Activated CD4-positive, alpha-beta T cell treated with anti-CD3 and anti-CD28 coated beads for 1 hour (primary cell): ENCODE measurements at regions not wholly inside any gene's neighbourhood (a gene's known extent, or its start where the extent isn't known, plus 50 kb on each side); places are given as distances from the start of the nearest gene placed in this dataset.

Experiments
- DNase-seq: peaks from one replicate; pipeline ENCODE4 v3.0.0-alpha.2; 2020

GRCh38 chr4:66920514-66920913 lies 624.8 kb downstream of the CENPC start:
- DNase-seq = no peak

GRCh38 chr4:66911880-66912279 lies 633.4 kb downstream of the CENPC start:
- DNase-seq = no peak

- no peak for DNase-seq
Observed at GRCh38 chr4:66906314-66906713, 639.0 kb downstream of the CENPC start.

- no peak for DNase-seq
Observed at GRCh38 chr4:66899422-66900065, 645.8 kb downstream of the CENPC start.

GRCh38 chr4:66893807-66894206 lies 651.5 kb downstream of the CENPC start:
- no peak for DNase-seq

- DNase-seq = no peak
Observed at GRCh38 chr4:66887061-66887460, 658.2 kb downstream of the CENPC start.

GRCh38 chr4:66885501-66886165 lies 659.7 kb downstream of the CENPC start:
- no peak for DNase-seq

- no peak for DNase-seq
Observed at GRCh38 chr4:66876946-66877345, 668.4 kb downstream of the CENPC start.

GRCh38 chr4:66872661-66873060 lies 672.6 kb downstream of the CENPC start:
- DNase-seq = no peak

GRCh38 chr4:66863481-66863880 lies 681.8 kb downstream of the CENPC start:
- DNase-seq = no peak

GRCh38 chr4:66855956-66856355 lies 689.3 kb downstream of the CENPC start:
- no peak for DNase-seq

GRCh38 chr4:66853845-66854244 lies 691.5 kb downstream of the CENPC start:
- no peak for DNase-seq

- DNase-seq = no peak
Observed at GRCh38 chr4:66852843-66853242, 692.5 kb downstream of the CENPC start.

- no peak for DNase-seq
Observed at GRCh38 chr4:66849596-66849995, 695.7 kb downstream of the CENPC start.

- no peak for DNase-seq
Observed at GRCh38 chr4:66842724-66843088, 702.6 kb downstream of the CENPC start.

GRCh38 chr4:66842026-66842723 lies 703.1 kb downstream of the CENPC start:
- DNase-seq = no peak

GRCh38 chr4:66840178-66840577 lies 705.1 kb downstream of the CENPC start:
- no peak for DNase-seq

GRCh38 chr4:66837279-66837922 lies 707.9 kb downstream of the CENPC start:
- DNase-seq = no peak

- no peak for DNase-seq
Observed at GRCh38 chr4:66829310-66829709, 716.0 kb downstream of the CENPC start.

- no peak for DNase-seq
Observed at GRCh38 chr4:66820681-66821080, 724.6 kb downstream of the CENPC start.

GRCh38 chr4:66814277-66814676 lies 731.0 kb downstream of the CENPC start:
- DNase-seq = no peak

GRCh38 chr4:66805582-66805981 lies 739.7 kb downstream of the CENPC start:
- DNase-seq = no peak

GRCh38 chr4:66804979-66805378 lies 740.3 kb downstream of the CENPC start:
- DNase-seq = no peak

- DNase-seq = no peak
Observed at GRCh38 chr4:66797608-66798007, 747.7 kb downstream of the CENPC start.
